Esophagus muscularis mucosa (tissue), 4 donors: ENCODE measurements at regions not wholly inside any gene's neighbourhood (a gene's known extent, or its start where the extent isn't known, plus 50 kb on each side); places are given as distances from the start of the nearest gene placed in this dataset.
"Not testable (repeated sequence)": the region's sequence is repeated elsewhere in the genome, so short reads cannot be mapped to it uniquely, and the experiment has no call there.

Experiments
- DNase-seq: peaks from one replicate; pipeline ENCODE4 v3.0.0-alpha.2; 2017; ENCODE audit errors: extremely low spot score
- H3K27ac ChIP-seq, 4 donors: fragments of 200-600 bp; sonication (generic); replicated peaks in 1 of 4; 1 replicate in 3 of 4; 2 replicates in 1 of 4; pipeline ENCODE4 v1.5.1; 2016 to 2019; ENCODE audit warnings: mild to moderate bottlenecking in 1 of 4
- H3K27me3 ChIP-seq, 4 donors: fragments of 200-600 bp; sonication (generic); one replicate each; pipeline versions ENCODE4 v1.5.1 to v1.6.0; 2016 to 2019
- H3K36me3 ChIP-seq, 4 donors: fragments of 200-600 bp; sonication (generic); one replicate each; pipeline ENCODE4 v1.5.1; 2016 to 2019
- H3K4me1 ChIP-seq, 4 donors: fragments of 200-600 bp; sonication (generic); one replicate each; pipeline ENCODE4 v1.5.1; 2016 to 2019
- H3K4me3 ChIP-seq, 4 donors: fragments of 200-600 bp; sonication (generic); 1 replicate in 2 of 4; 2 replicates in 2 of 4; pipeline ENCODE4 v1.5.1; 2016 to 2019; ENCODE audit warnings: mild to moderate bottlenecking in 4 of 4, moderate library complexity in 1 of 4
- H3K9me3 ChIP-seq, 4 donors: fragments of 200-600 bp; sonication (generic); 1 replicate in 3 of 4; 2 replicates in 1 of 4; pipeline ENCODE4 v1.5.1; 2016 to 2019
- EP300 ChIP-seq: sonication (generic); formaldehyde crosslinking; IDR thresholded peaks from one replicate; pipeline ENCODE4 v1.6.1; 2017; ENCODE audit warnings: antibody characterized with exemption
- POLR2A ChIP-seq: fragments of 450-650 bp; IDR thresholded peaks from one replicate; pipeline ENCODE4 v1.6.1; 2017; ENCODE audit warnings: antibody characterized with exemption, moderate library complexity, mild to moderate bottlenecking, low read depth
- POLR2AphosphoS5 ChIP-seq, 2 donors: sonication (generic); formaldehyde crosslinking; IDR thresholded peaks; one replicate each; pipeline ENCODE4 v1.6.1; 2017; ENCODE audit warnings: antibody characterized with exemption in 2 of 2
- WGBS: methylation state at CpG from one replicate; pipeline ENCODE4 v1.1.5; 2018; 5-methylcytosine and 5-hydroxymethylcytosine counted together
- intact Hi-C: fragments of 100-400 bp; cut with DNase I; formaldehyde crosslinking; loops from one replicate; pipeline ENCODE4 v1.15.1; 2023
- TF ChIP-seq, protein P1 (sequence below), 3 experiments: fragments of 200-600 bp in 2 of 3; fragments of 450-650 bp in 1 of 3; sonication (generic) in 2 of 3; IDR thresholded peaks; one replicate each; pipeline ENCODE4 v1.5.1; 2017 to 2019; ENCODE audit warnings: antibody characterized with exemption in 3 of 3, mild to moderate bottlenecking in 2 of 3, moderate library complexity in 1 of 3

DNA sequence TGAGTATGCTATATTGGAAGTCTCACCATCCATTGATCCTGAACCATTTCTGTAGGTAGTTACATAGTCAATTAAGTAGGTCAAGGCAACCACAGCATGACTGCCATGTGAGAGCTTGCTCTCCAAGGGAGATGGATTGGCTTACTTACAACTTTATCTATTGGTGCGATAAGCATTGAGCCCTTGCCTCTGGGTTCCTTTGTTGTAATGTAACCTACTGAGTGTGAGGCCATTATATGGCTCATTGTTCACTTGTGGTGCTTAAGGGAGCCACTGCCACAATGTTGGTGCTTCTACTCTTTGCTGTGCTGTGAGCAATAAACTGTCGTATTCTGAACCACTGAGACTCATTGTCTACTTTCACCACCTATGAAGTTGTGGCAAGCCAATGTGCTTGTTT lies 510.6 kb upstream of the ITGA1 start:
- WGBS: 94% methylated on average over 2 of the region's 2 CpGs
- intact Hi-C loops: no loop called here
- Histone ChIP-seq H3K27me3 (no peaks in the 10 kb centered on the region), H3K4me3 (no peak overlapping the region), H3K4me1 (no peaks in the 10 kb centered on the region), H3K27ac (no peak overlapping the region), H3K36me3 (no peaks in the 10 kb centered on the region), H3K9me3 (no peaks in the 10 kb centered on the region)
- no peak for TF ChIP-seq EP300
- TF ChIP-seq, protein P1, sequence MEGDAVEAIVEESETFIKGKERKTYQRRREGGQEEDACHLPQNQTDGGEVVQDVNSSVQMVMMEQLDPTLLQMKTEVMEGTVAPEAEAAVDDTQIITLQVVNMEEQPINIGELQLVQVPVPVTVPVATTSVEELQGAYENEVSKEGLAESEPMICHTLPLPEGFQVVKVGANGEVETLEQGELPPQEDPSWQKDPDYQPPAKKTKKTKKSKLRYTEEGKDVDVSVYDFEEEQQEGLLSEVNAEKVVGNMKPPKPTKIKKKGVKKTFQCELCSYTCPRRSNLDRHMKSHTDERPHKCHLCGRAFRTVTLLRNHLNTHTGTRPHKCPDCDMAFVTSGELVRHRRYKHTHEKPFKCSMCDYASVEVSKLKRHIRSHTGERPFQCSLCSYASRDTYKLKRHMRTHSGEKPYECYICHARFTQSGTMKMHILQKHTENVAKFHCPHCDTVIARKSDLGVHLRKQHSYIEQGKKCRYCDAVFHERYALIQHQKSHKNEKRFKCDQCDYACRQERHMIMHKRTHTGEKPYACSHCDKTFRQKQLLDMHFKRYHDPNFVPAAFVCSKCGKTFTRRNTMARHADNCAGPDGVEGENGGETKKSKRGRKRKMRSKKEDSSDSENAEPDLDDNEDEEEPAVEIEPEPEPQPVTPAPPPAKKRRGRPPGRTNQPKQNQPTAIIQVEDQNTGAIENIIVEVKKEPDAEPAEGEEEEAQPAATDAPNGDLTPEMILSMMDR (IDR thresholded peaks at IDR 0.05): no peak
- TF ChIP-seq POLR2AphosphoS5 (IDR thresholded peaks at IDR 0.05): no peak
- TF ChIP-seq POLR2A: no peak
- DNase-seq: no peak

DNA sequence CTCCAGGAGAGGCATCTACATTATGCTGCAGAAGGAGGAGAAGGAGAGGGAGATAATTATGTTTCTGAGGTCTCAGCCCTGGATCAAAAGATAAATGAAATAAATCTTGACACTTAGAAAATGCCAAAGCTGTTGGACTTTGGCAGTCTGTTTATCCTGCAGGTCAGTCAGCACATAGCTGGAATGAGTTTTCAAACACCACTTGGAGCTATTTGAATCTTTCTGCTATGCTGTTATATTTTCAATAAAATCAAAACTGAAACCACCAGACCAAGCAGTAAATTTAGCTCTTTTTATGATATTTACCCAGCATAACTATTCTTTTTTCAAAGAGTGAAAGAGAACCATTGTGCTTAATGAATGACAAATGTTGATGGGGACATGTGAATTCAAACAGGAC lies 505.1 kb upstream of the ITGA1 start:
- intact Hi-C loops: no loop called here
- H3K27ac ChIP-seq: no peak overlapping the region
- no peaks in the 10 kb centered on the region for H3K9me3 ChIP-seq
- H3K4me1 ChIP-seq: peaks cover 0 to 3% (median 0%) of the 10 kb centered on the region in 4 donors
- TF ChIP-seq POLR2AphosphoS5 (IDR thresholded peaks at IDR 0.05) (no peak), EP300 (no peak), POLR2A (no peak)
- TF ChIP-seq, protein P1 (IDR thresholded peaks at IDR 0.05): no peak
- H3K36me3 ChIP-seq: no peaks in the 10 kb centered on the region
- no peak overlapping the region for H3K4me3 ChIP-seq
- no peaks in the 10 kb centered on the region for H3K27me3 ChIP-seq
- no peak for DNase-seq

- intact Hi-C loops: no loop called here
- no peak overlapping the region for H3K27ac ChIP-seq
- no peaks in the 10 kb centered on the region for H3K36me3 ChIP-seq
- no peaks in the 10 kb centered on the region for H3K27me3 ChIP-seq
- WGBS: 68% methylated on average over 1 of the region's 1 CpG
- H3K9me3 ChIP-seq: no peaks in the 10 kb centered on the region
- TF ChIP-seq POLR2AphosphoS5 (IDR thresholded peaks at IDR 0.05): no peak
- TF ChIP-seq EP300: no peak
- no peak for TF ChIP-seq POLR2A
- TF ChIP-seq, protein P1 (IDR thresholded peaks at IDR 0.05): no peak
- H3K4me1 ChIP-seq: peaks cover 0 to 3% (median 0%) of the 10 kb centered on the region in 4 donors
- DNase-seq: no peak
- H3K4me3 ChIP-seq: no peak overlapping the region
Observed at GRCh38 chr5:52283221-52283620, 504.5 kb upstream of the ITGA1 start.

GRCh38 chr5:52300703-52301372 lies 486.9 kb upstream of the ITGA1 start:
- TF ChIP-seq POLR2A (no peak), EP300 (no peak), POLR2AphosphoS5 (IDR thresholded peaks at IDR 0.05) (no peak)
- TF ChIP-seq, protein P1 (IDR thresholded peaks at IDR 0.05): no peak
- Histone ChIP-seq H3K27me3 (no peaks in the 10 kb centered on the region), H3K9me3 (peaks cover 0 to 22% (median 15%) of the 10 kb centered on the region in 4 donors), H3K36me3 (no peaks in the 10 kb centered on the region), H3K27ac (no peak overlapping the region), H3K4me3 (no peak overlapping the region), H3K4me1 (no peaks in the 10 kb centered on the region)
- WGBS: 69% methylated on average over 2 of the region's 2 CpGs
- intact Hi-C loops: no loop called here
- DNase-seq: no peak

GRCh38 chr5:52304816-52305215 lies 482.9 kb upstream of the ITGA1 start:
- intact Hi-C loops, H3K36me3 ChIP-seq, DNase-seq, H3K4me1 ChIP-seq, H3K27ac ChIP-seq, H3K4me3 ChIP-seq, H3K27me3 ChIP-seq: not testable (repeated sequence)
- peaks cover 0 to 31% (median 20%) of the 10 kb centered on the region in 4 donors for H3K9me3 ChIP-seq
- WGBS: 87% methylated on average over 9 of the region's 9 CpGs
